ENCODE measurements at regions not wholly inside any gene's neighbourhood (a gene's known extent, or its start where the extent isn't known, plus 50 kb on each side); places are given as distances from the start of the nearest gene placed in this dataset.
A peak's percentile ranks its signal among the peaks of the same experiment; 100 is the strongest.

DNA sequence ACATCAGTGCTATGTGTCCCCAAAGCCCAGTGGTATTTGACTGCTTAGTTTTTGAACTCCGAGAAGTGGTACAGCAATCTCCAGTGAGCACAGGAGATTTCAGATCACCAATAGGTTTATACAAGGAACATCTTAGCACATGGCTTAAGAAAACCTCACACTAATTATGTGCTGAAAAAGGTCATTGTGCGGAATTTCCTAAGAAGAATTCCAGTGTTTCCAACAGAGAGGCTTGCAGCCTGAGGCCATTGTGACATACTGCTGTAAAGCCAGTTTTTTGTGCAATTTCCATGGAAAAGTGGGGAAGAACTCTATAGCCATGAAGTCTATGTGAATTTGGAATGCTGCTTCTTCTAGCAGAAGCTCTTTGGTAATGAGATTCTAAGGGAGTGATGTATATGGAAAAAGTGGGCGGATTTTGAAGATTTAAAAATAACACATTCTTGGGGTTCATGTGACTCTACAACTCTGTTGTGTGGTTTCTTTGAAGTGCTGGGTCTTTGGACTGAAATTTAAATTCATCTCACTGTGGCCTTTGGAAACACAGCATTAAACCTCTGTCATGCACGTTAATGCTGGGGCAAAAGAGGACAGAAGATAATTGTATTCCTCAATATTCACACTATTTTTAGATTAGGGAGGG lies 110.5 kb upstream of the CD180 start:
- DNase-seq = no peak

DNA sequence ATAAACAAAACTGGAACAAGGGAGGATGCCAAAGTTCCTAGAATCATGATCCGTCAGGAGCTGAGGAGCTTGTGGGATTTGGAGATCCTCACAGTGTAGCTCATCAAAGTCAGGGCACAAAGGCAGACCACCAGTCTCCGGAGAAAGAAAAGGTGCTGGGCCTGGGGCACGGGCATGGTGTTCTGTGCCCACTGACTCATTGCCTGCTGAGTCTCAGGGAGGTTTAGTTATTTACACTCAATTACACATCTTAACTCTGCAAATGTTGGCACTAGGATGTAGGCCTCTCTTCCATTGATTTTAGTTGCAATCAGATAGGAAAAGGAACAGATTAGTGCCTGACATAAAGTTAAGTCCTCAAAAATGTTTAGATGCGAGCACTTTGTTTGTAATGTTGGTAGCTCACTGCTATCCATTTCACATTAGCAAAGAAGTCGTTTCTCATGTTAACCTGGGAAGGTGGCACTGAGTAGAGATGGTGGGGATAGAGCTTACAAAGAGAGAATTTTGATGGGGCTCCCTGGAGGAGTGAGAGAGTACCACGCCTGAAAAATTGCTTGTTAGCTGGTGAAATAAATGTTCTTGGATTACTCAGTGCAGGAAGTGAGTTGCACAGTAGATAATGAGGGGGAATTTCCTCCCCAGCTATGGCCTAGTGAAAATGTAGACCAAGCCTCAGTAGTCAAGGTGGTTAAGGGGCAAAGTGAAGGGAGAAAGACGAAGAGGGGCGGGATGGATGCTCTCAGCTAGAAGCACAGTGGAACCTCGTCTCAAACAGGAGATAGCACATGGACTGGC lies 109.5 kb upstream of the CD180 start:
- DNase-seq = no peak

DNA sequence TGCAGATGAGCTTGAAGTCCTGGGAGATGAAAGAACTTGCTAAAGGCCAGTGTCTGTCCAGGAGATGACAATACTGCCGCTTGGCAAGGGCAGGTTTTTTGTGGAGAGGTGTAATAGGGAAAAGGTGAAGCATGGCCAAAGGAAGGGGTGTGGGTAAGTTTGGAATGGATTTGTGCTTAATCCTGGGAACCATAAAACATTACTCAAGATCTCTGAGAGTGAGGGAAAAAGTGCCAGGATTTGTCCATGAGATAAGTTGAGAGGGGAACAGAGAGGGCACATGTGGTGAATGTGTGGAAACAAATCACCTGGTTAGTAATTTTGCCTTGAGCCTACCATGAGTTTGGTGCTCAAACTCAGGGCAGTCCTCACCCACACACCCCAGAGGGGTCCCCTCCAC lies 108.8 kb upstream of the CD180 start:
- no peak for DNase-seq

DNA sequence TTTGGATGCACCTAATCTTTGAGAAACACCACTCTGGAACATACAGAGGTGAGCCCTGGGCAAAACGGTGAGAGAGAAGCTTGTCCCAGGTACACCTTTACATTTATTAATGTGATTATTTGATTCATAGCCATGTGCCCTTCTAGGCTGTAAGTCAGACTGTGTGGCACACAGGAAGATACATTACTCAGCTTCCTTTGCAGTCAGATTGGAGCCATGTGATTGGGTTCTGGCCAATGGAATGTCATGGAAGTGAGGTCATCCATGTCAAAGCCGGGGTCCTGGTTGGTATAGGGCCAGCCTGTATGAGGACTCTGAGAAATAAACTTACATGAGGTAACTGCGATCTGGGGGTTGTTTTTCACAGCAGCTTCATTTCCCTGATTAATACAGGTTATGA lies 106.8 kb upstream of the CD180 start:
- no peak for DNase-seq

DNA sequence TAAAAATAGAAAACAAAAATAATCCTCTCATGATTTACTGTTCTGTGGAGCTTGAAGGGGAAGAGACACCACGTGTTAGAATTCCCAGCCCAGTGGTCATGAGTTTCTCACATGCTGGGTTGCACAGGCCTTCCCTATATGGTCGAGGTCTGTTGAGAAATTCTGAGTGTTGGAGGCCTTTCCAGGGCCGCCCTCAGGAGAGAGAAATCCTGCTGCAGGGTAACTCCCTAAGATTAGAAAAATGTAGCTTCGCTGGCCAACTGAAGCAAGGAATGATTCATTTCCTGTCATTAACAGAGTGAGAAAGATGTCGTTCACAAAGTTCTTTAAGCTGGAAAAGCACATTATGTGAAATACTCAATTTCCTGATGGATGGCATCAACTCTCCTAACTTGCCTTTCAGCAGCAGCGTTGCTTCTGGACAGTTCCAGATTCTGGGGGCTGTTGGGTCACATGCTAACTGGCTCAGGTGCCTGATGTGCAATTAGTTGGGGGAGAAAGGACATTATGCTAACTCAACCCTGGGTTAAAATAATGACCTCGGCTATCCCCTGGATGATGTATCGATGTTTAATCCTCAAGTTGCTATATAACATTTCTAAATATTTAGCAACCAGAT lies 104.8 kb upstream of the CD180 start:
- no peak for DNase-seq

DNA sequence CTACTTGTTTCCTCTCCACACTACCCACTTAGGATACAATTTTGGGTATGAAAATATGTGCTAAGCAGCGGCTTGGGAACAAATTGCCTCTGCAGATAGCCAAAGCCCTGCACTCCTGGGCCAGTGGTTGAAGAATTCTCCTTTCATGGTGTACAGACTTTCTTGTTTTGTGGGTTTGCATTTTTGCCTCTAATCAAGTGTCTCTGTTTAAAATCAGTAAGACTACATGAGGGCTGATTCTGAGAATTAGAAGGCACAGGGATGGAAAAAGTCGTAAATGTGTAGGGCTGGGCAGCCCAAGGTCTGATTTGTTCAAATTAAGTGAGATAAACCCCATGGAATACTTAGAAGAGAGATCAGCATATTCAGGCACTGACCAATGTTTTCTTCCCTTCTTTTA lies 103.7 kb upstream of the CD180 start:
- peak; percentile 3 for DNase-seq

DNA sequence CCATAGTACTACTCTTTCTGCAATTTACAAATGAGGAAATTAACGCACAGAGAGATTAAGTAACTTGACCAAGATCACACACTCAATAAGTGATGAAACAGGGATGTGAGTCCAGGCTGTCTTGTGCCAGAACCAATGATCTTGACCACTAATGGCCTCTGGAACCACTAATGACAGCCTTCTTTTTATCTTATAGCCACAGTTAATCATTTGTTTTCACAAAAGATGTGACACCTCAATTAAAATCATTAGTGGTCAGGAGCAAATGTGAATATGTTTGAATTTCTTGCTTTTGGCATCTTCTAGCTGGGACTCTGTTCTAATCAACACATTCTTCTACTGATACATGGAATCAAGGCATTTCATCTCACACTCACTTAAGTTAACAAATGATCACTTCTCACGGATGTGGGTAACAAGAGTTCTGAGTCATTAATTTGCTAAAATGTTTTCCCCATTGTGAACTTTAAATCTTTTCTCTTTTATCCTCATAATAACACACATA lies 102.7 kb upstream of the CD180 start:
- DNase-seq = no peak

DNA sequence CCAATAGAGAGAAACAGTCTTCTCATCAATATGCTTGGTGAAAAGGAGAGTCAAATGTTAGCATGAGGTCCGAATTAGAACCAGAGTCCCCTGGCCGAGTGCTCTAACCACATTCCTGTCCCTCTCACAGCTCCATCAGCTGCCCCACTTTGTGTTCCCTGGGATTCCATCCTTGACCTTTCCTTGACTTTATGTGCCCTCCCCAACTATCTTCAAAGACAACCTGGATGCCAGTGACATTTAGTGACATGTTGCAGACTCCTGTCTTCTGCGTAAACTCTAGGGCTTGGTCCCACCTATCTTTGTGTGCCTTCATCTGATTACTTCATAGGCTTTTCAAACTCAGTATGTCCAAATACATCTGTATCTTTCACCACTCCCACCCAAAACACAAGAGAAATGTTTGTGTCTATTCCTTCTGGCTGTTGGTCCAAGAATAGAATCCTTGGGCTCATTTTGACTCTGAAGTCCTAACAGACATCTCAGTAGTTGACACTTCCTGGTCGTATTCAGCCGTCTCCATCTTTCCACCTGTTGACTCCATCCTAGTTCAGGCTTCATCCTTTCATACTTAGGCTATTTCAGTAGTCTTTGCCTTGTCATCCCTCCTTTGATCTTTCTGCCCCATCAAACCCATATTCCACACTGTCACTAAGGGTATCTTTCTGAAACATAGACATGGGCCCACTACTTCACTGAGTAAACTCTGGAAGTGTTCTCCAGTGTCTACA lies 101.4 kb upstream of the CD180 start:
- no peak for DNase-seq

DNA sequence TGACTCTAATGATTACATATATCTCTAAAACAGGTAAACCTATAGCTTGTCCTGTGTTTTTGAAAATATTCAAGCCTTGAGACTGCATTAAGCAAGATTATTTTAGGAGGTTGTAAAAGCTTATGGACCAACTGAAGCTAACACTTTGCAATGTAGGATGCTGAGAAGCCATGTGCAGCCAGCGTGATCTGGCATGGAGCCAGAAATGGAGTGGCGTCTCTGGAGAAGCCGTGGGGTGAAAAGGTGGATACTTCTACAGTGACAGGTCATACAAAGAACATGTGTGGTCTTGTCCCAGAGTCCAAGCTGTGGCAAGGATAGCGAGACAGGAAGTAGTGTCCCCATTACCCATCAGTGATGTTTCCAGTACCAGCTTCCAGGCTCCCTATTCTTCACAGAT lies 100.8 kb upstream of the CD180 start:
- no peak for DNase-seq

DNA sequence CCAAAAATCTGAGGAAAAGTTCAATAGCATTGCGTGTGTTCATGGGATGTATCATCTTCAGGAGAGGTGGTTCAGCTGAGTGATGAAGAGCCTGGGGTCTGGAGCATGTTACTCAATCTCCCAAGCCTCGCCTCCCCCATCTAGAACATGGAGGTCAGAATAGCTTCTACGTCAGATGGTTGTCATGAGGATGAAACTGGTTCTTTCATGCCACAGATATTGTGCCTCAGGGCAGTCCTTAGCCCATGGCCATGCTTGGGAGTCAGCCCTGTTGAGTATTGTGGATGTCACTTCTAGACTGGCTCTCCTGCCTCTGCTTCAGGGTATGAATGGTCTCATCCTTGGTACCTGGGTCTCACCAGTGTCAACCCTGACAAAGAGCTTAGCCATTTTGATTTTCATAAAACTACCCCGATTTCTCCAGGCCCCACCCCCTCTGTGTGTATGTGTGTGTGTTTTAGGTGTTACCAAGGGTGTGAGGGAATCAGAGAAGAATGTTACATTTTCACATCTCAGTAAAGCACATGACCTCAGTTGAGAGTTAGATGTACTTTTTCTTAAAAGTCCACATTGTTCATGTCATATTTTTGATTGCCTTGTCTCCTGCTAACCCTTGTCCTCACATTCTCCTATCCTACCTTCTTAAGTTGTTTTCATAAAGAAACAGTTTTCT lies 97.8 kb upstream of the CD180 start:
- DNase-seq = no peak

DNA sequence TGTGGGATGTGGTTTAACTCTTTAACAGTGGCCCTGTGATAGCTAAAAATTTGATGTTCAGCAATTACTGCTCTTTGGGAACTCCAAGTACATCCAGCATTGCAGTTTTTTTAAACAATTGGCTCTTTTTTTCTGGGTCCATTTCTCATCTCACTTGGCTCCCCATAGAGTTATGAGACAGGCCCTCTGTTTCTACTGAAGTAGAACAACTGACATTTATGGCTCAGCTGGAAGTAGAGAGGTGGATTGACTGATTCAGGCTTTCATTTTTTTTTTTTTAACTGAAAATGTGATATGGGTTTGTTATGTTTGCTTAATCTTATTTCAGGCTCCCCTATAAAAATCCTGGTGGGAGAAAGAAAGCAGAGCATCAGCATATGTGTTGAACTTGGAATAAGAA lies 96.6 kb upstream of the CD180 start:
- no peak for DNase-seq

DNA sequence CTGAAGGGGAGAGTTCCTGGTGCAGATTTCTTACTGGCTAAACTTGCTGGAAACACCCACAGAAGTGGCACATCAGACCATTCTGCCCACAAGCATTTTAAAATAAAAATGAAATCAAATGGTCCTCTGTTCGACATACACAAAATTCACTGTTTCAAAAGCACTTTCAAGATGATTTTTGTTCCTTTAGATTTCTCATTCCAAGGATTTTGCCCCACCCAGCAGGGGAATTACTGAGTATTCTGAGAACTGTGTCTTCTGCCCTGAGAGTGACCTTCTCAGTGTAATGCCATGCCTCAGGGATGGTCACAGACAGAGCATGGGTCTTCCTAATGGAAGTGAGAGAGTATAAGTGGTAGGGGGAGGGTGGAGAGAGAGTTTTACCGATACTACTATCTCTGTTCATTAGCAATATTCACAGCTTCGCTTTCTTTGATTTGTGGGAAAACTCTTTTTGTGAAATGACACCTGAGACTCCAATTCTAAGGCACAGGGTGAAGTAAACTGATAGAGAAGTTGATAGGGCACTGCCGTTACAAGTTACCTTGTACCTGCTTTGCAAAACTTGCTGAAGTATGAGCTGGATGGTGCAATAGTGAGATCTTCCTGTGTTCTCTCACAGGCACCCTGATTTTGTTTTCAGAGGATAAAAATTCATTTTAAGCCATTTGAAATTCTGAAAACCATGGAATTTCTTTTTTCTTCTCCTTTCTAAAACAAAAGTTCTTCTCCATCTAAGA lies 95.8 kb upstream of the CD180 start:
- no peak for DNase-seq

DNA sequence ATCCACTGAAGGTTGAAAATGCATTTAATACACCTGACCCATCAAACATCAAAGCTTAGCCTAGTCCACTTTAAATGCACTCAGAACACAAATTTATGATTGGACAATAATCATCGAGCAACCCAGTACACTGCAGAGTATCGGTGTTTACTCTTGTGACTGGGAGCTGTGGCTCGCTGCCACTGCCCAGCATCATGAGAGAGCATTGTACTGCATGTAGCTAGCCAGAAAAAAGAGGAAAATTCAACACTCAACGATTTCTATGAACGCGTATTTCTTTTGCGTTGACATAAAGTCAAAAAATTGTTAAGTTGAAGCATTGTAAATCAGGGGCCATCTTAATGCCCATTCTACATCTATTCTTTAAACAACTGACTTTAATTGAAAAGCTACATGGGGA lies 95.1 kb upstream of the CD180 start:
- no peak for DNase-seq

DNA sequence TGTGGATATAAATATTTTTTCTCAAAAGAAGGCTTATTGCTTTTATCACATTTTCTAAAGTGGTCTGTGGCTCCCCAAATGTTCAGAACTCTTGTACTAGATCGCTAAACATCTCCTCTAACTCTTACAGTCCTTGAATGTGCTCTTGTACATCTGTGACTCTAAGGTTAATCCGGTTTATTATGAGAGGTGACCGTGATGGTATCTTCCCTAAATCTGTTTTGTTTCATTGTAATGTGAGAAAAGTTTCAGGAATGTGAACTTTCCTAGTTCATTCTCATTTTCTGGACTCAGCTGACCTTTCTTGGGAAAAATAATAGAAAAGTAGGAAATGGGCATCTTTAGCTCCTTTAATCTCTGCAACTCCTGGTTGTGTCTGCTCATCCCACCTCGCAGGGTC lies 94.5 kb upstream of the CD180 start:
- no peak for DNase-seq

DNA sequence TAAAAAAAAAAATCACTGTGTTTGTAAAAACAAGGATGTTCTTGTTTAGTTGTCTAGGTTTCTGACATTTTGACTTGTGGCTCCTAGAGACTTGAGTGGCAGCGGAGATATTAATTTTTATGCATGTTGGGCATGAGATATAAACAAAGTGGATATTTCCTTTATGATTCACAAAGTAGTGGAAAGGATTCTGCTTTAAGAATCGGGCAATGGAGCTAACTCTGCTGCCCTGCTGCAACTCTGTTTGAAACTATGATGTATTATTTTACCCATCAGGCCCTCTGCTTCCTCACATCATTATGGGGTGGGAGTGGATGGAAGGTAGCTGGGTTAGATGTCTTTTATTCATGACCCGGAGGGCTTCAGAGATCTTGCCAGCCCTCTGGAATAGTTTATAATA lies 94.1 kb upstream of the CD180 start:
- no peak for DNase-seq

DNA sequence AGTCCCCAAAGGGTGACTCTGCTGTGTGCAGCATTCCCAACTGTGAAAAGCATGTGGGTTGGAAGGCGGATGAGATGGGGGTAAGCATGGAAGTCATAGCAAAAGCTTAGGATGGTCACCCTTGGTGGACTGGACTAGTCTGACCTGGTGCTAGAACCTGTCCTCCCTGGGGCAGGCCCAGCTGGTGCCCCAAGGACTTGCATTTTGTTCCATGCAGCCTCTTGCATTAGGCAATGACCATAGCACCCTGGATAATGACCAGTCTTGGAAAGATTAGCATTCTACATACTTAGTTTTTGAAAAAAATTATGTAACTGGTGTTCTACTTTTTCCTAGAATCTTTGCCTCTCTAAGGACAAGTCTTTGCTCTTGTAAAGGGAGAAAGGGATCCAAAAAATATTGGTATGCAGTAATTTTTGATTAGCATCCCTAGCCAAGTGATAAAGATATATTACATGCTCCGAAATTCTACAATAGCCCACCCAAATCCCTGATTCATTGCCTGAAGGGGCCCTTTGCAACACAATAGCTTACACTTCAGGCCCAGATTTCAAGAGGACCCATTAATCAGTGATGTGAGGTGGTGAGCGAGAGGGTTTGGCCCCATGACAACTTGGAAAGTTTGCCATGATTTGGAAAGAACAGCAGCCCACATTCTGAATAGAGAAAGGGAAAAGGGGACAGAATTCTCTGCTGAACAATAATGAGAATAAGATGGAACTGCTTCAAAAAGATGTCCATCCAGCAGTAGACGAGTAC lies 93.3 kb upstream of the CD180 start:
- DNase-seq = no peak

DNA sequence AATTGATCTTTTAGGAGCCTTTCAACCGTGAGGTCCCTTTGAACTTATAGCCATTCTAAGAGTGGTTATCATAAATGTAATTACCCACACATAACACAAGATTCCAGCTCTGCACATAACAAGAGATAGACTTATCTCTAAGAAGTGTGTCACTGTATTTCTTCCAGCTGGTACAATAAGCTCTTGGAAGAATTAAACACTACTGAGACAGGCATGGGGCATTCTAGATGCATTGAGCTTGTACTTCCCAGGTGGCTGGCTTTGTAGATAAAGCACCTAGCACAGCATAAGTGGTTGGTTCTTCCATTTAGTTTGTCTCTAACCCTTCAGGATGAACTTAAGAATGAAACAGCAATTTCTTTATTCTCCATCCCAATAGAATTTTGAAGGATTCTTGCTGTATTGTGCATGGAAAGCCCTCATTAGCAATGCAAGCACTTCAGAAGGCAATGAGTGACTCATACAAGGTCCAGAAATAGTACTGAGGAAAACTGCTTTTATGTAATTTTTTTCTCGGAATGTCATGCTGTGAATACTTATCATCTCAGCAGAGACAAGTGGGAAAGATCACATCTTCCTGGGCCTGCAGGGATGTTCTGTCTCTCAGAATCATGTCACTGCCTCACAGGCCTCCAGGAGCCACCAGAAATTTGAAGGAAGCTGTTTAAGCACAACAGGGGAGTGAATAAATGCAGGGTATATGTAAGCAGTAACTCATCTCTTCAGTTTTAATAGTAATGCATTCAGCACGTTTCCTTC lies 91.1 kb upstream of the CD180 start:
- DNase-seq = no peak

DNA sequence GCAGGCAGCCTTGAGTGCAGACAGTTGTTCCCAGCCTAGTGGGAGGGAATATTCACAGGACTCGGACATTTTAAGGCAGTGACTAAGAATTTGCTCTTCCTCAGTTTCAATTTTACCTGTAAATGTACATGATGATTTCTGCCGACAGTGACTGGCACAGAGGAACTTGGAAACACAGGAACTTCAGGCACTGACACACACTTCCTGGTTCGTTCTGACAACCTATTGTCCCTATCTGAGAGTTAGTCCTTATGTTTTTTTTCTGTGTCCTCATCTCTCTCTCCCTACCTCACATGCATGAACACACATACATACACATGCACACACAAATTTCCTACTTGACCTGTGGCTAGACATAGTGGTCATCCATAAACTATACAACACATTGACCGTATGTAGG lies 89.4 kb upstream of the CD180 start:
- no peak for DNase-seq

DNA sequence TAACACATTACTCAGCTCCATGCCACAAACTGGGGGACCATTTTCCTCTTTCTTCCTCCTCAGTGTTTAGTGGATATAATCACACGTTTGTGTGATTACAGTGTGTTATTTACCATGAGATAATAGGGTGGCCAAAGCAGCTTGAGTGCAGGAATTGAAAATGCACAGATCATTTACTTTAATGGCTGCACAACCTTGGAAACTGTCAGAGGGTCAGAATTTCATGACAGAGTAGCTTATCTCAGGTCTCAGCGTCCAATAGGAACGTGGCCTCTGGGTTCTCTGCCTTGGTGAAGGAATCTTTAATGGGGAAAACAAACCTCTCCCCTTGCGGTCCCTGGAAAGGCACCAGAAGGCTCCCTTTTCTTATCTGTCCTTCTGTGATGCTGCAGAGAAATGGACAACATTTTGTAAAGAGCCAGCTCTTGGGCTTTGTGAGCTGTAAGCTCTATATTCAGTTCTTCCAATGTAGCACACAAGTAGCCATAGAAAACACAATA lies 87.4 kb upstream of the CD180 start:
- DNase-seq = no peak

DNA sequence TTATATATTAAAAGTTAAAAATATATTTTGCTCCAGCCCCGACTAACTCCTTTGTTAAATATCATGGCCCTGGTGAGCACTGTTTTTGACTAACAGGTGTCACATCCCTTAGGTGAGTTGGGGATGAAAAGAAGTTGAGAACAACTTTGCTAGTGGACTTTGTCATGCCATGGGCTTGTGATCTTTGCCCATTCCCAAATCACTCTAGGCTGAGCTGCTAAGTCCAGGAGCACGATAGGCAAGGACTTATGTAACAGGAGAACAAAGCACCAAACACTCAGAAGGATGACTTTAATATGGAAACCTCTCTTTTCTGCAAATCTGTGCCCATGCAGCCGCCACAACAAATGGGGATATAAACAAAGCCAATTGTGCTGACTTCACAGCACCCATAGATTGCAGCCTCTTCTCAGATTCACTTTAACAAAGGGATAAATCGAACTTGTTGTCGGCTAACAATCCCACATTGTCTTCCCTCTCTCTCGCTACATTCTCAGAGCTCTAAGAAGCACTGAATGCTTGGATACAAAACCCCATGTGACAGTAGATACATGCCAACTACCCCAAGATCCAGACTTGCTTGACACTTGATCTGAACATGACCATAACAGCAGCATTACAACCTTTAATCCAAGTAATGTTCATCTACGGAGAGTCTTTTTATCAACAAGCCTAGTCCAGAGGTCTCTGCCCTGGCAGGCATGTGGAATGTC lies 86.8 kb upstream of the CD180 start:
- no peak for DNase-seq
